CD14-positive monocyte (primary cell): ENCODE measurements at regions not wholly inside any gene's neighbourhood (a gene's known extent, or its start where the extent isn't known, plus 50 kb on each side); places are given as distances from the start of the nearest gene placed in this dataset.

ENCODE experiments used
- DNase-seq, 3 donors: peaks; one replicate each; pipeline ENCODE4 v3.0.0-alpha.2; 2011 to 2022
- H2AFZ ChIP-seq: 2 replicates; pipeline ENCODE4 v1.6.0; 2012; ENCODE audit warnings: mild to moderate bottlenecking, low read depth, low read length, inconsistent platforms; ENCODE audit not compliant: insufficient read depth, poor library complexity, severe bottlenecking
- H3K27ac ChIP-seq, 2 donors: 1 replicate in 1 of 2; 2 replicates in 1 of 2; pipeline ENCODE4 v1.5.1; 2012 to 2013; ENCODE audit warnings: low read length in 2 of 2, control low read depth in 1 of 2, inconsistent platforms in 1 of 2, low read depth in 1 of 2, mild to moderate bottlenecking in 1 of 2
- H3K27me3 ChIP-seq, 2 donors: one replicate each; pipeline versions ENCODE4 v1.6.0 to v1.6.1; 2011 to 2013; ENCODE audit warnings: low read length in 2 of 2; ENCODE audit not compliant: control insufficient read depth in 2 of 2, insufficient read depth in 2 of 2
- H3K36me3 ChIP-seq, 2 donors: replicated peaks in 1 of 2; 1 replicate in 1 of 2; 2 replicates in 1 of 2; pipeline versions ENCODE4 v1.5.1 to v1.6.1; 2012 to 2013; ENCODE audit warnings: low read length in 2 of 2, control low read depth in 1 of 2, inconsistent platforms in 1 of 2, mild to moderate bottlenecking in 1 of 2; ENCODE audit not compliant: insufficient read depth in 2 of 2, control insufficient read depth in 1 of 2
- H3K4me1 ChIP-seq, 2 donors: 1 replicate in 1 of 2; 2 replicates in 1 of 2; pipeline versions ENCODE4 v1.5.1 to v1.6.1; 2012 to 2013; ENCODE audit warnings: low read length in 2 of 2, control low read depth in 1 of 2, inconsistent platforms in 1 of 2, mild to moderate bottlenecking in 1 of 2, moderate library complexity in 1 of 2; ENCODE audit not compliant: insufficient read depth in 2 of 2, control insufficient read depth in 1 of 2
- H3K4me2 ChIP-seq: replicated peaks from 2 replicates; pipeline ENCODE3; 2012; ENCODE audit warnings: low read length, moderate library complexity, mild to moderate bottlenecking; ENCODE audit not compliant: poor library complexity, severe bottlenecking; ENCODE audit errors: extremely low read depth
- H3K4me3 ChIP-seq, 3 experiments: fragments of 200-600 bp in 1 of 3; sonication (generic) in 1 of 3; replicated peaks in 1 of 3; 1 replicate in 2 of 3; 2 replicates in 1 of 3; pipeline ENCODE4 v1.5.1; 2011 to 2013; ENCODE audit warnings: low read length in 3 of 3, mild to moderate bottlenecking in 3 of 3, control low read depth in 2 of 3, low read depth in 2 of 3, inconsistent platforms in 1 of 3, moderate library complexity in 1 of 3
- H3K79me2 ChIP-seq: 2 replicates; pipeline ENCODE4 v1.6.0; 2012; ENCODE audit warnings: mild to moderate bottlenecking, control low read depth, inconsistent platforms, low read length, moderate library complexity; ENCODE audit not compliant: insufficient read depth
- H3K9ac ChIP-seq: 2 replicates; pipeline ENCODE4 v1.6.0; 2017; ENCODE audit warnings: low read length, mild to moderate bottlenecking; ENCODE audit not compliant: insufficient read depth, poor library complexity, severe bottlenecking
- H3K9me3 ChIP-seq, 2 donors: replicated peaks in 1 of 2; 1 replicate in 1 of 2; 2 replicates in 1 of 2; pipeline versions ENCODE4 v1.5.1 to v1.6.1; 2012 to 2013; ENCODE audit warnings: low read length in 2 of 2, control low read depth in 1 of 2; ENCODE audit not compliant: control insufficient read depth in 1 of 2, insufficient read depth in 1 of 2
- H4K20me1 ChIP-seq: 2 replicates; pipeline ENCODE4 v1.6.0; 2012; ENCODE audit warnings: mild to moderate bottlenecking, low read length, control low read depth, moderate library complexity; ENCODE audit not compliant: insufficient read depth
- H3K27ac Mint-ChIP-seq, 7 donors: one replicate each; pipeline ENCODE4 v1.8.0; 2020; ENCODE audit warnings: mild to moderate bottlenecking in 7 of 7, mixed read lengths in 7 of 7, moderate library complexity in 6 of 7, inconsistent platforms in 2 of 7
- H3K27me3 Mint-ChIP-seq, 3 donors: one replicate each; pipeline ENCODE4 v1.8.0; 2021 to 2022; ENCODE audit warnings: low read depth in 3 of 3, mild to moderate bottlenecking in 3 of 3, mixed read lengths in 3 of 3, moderate library complexity in 3 of 3, inconsistent platforms in 1 of 3
- H3K36me3 Mint-ChIP-seq, 2 donors: one replicate each; pipeline ENCODE4 v1.8.0; 2020; ENCODE audit warnings: mixed read lengths in 2 of 2, inconsistent platforms in 1 of 2, mild to moderate bottlenecking in 1 of 2
- H3K4me1 Mint-ChIP-seq: one replicate; pipeline ENCODE4 v1.8.0; 2020; ENCODE audit warnings: mild to moderate bottlenecking, mixed read lengths
- H3K4me3 Mint-ChIP-seq, 2 donors: one replicate each; pipeline ENCODE4 v1.8.0; 2020; ENCODE audit warnings: mild to moderate bottlenecking in 2 of 2, mixed read lengths in 2 of 2, moderate library complexity in 1 of 2
- H3K9me3 Mint-ChIP-seq, 7 donors: one replicate each; pipeline ENCODE4 v1.8.0; 2020 to 2022; ENCODE audit warnings: mixed read lengths in 7 of 7, mild to moderate bottlenecking in 6 of 7, moderate library complexity in 6 of 7, inconsistent platforms in 2 of 7
- CTCF ChIP-seq: fragments of 200-600 bp; IDR thresholded peaks from one replicate; pipeline ENCODE4 v1.8.0; 2022; ENCODE audit warnings: antibody characterized with exemption, mild to moderate bottlenecking
- WGBS: methylation state at CpG from one replicate; pipeline ENCODE4 v1.1.5; 2013; ENCODE audit warnings: missing lambda C conversion rate; ENCODE audit not compliant: insufficient coverage; 5-methylcytosine and 5-hydroxymethylcytosine counted together
- intact Hi-C, 2 donors: fragments of 100-400 bp; cut with micrococcal nuclease; formaldehyde crosslinking; loops; one replicate each; pipeline versions ENCODE4 v1.15.0 to v1.15.1; 2023

GRCh38 chr16:26961459-26961858 lies 105.3 kb upstream of the C16orf82 start:
- peak overlapping the region in 5 of 7 donors; percentile 2 to 84 (median 34) for H3K27ac Mint-ChIP-seq

GRCh38 chr16:26963109-26963508 lies 103.6 kb upstream of the C16orf82 start:
- no peak overlapping the region for H3K4me2 ChIP-seq
- H3K4me1 ChIP-seq: no peaks in the 10 kb centered on the region
- no peaks in the 10 kb centered on the region for H4K20me1 ChIP-seq
- no peak overlapping the region for H3K27ac ChIP-seq
- Mint-ChIP-seq H3K27ac (no peak overlapping the region), H3K9me3 (peaks cover 14 to 33% (median 20%) of the 10 kb centered on the region in 7 donors), H3K4me3 (no peak overlapping the region), H3K36me3 (no peaks in the 10 kb centered on the region), H3K4me1 (no peaks in the 10 kb centered on the region), H3K27me3 (peaks cover 2 to 11% (median 4%) of the 10 kb centered on the region in 3 donors)
- H3K27me3 ChIP-seq: no peaks in the 10 kb centered on the region
- H3K9me3 ChIP-seq: peaks cover 27 to 28% of the 10 kb centered on the region in 2 donors
- no peak for DNase-seq
- H3K4me3 ChIP-seq: no peak overlapping the region
- WGBS: 55% methylated on average over 2 of the region's 4 CpGs
- H2AFZ ChIP-seq: no peak overlapping the region
- H3K9ac ChIP-seq: no peak overlapping the region
- H3K36me3 ChIP-seq: no peaks in the 10 kb centered on the region
- intact Hi-C loops: no loop called here
- no peaks in the 10 kb centered on the region for H3K79me2 ChIP-seq
- no peak for TF ChIP-seq CTCF

More at GRCh38 chr16:26961459-26961858, 105.3 kb upstream of the C16orf82 start:
- peaks cover 14 to 29% (median 18%) of the 10 kb centered on the region in 7 donors for H3K9me3 Mint-ChIP-seq
- no peak overlapping the region for H3K4me3 Mint-ChIP-seq
- intact Hi-C loops: no loop called here
- no peaks in the 10 kb centered on the region for H3K79me2 ChIP-seq
- H3K4me2 ChIP-seq: no peak overlapping the region
- DNase-seq: peak in 1 of 3 donors; percentile 4
- no peaks in the 10 kb centered on the region for H3K4me1 ChIP-seq
- H3K4me3 ChIP-seq: peak overlapping the region in 1 of 3 experiments; percentile 24
- peak overlapping the region in 1 of 2 donors; percentile 54 for H3K27ac ChIP-seq
- H3K36me3 ChIP-seq: no peaks in the 10 kb centered on the region
- H3K27me3 ChIP-seq: no peaks in the 10 kb centered on the region
- no peak for TF ChIP-seq CTCF
- H3K9ac ChIP-seq: no peak overlapping the region
- no peak overlapping the region for H2AFZ ChIP-seq
- H3K4me1 Mint-ChIP-seq: no peaks in the 10 kb centered on the region
- H4K20me1 ChIP-seq: no peaks in the 10 kb centered on the region
- peaks cover 2 to 11% (median 4%) of the 10 kb centered on the region in 3 donors for H3K27me3 Mint-ChIP-seq
- H3K9me3 ChIP-seq: peaks cover 27 to 28% of the 10 kb centered on the region in 2 donors
- no peaks in the 10 kb centered on the region for H3K36me3 Mint-ChIP-seq
